Breast epithelium (tissue), 4 donors: ENCODE measurements at regions not wholly inside any gene's neighbourhood (a gene's known extent, or its start where the extent isn't known, plus 50 kb on each side); places are given as distances from the start of the nearest gene placed in this dataset.

ENCODE experiments used
- DNase-seq, 2 donors: peaks; one replicate each; pipeline ENCODE4 v3.0.0-alpha.2; 2019; ENCODE audit warnings: low spot score in 2 of 2
- H3K27ac ChIP-seq, 2 donors: fragments of 200-600 bp; sonication (generic) in 1 of 2; one replicate each; pipeline ENCODE4 v1.5.1; 2016 to 2019; ENCODE audit warnings: mild to moderate bottlenecking in 1 of 2
- H3K27me3 ChIP-seq, 2 donors: fragments of 200-600 bp; sonication (generic) in 1 of 2; one replicate each; pipeline versions ENCODE4 v1.5.1 to v1.6.0; 2017 to 2019; ENCODE audit warnings: control low read depth in 1 of 2, mild to moderate bottlenecking in 1 of 2
- H3K36me3 ChIP-seq: fragments of 200-600 bp; one replicate; pipeline ENCODE4 v1.5.1; 2019
- H3K4me1 ChIP-seq, 2 donors: fragments of 200-600 bp; sonication (generic); one replicate each; pipeline ENCODE4 v1.5.1; 2016 to 2019; ENCODE audit warnings: control low read depth in 1 of 2
- H3K4me3 ChIP-seq, 3 donors: fragments of 200-600 bp; sonication (generic); 1 replicate in 2 of 3; 2 replicates in 1 of 3; pipeline ENCODE4 v1.5.1; 2016 to 2019; ENCODE audit warnings: mild to moderate bottlenecking in 3 of 3, moderate library complexity in 2 of 3
- H3K9me3 ChIP-seq, 2 donors: fragments of 200-600 bp; sonication (generic) in 1 of 2; one replicate each; pipeline ENCODE4 v1.5.1; 2016 to 2019; ENCODE audit warnings: control low read depth in 1 of 2
- CTCF ChIP-seq, 3 donors: fragments of 450-650 bp; IDR thresholded peaks; one replicate each; pipeline ENCODE4 v1.5.1; 2016 to 2017; ENCODE audit warnings: antibody characterized with exemption in 3 of 3, mild to moderate bottlenecking in 3 of 3, moderate library complexity in 3 of 3
- POLR2A ChIP-seq: fragments of 450-650 bp; IDR thresholded peaks from one replicate; pipeline ENCODE4 v1.6.1; 2016; ENCODE audit warnings: antibody characterized with exemption, mild to moderate bottlenecking, moderate library complexity
- POLR2AphosphoS5 ChIP-seq, 3 donors: sonication (generic); formaldehyde crosslinking; IDR thresholded peaks; one replicate each; pipeline ENCODE4 v1.6.1; 2017; ENCODE audit warnings: antibody characterized with exemption in 3 of 3
- intact Hi-C: fragments of 100-400 bp; cut with DNase I; formaldehyde crosslinking; loops from one replicate; pipeline ENCODE4 v1.15.1; 2023; ENCODE audit warnings: low total_unique reads

- TF ChIP-seq CTCF (IDR thresholded peaks at IDR 0.05), result no peak
- TF ChIP-seq POLR2A, result no peak
- no peak for TF ChIP-seq POLR2AphosphoS5 (IDR thresholded peaks at IDR 0.05)
- intact Hi-C loops, result no loop called here
These were observed 68.1 kb upstream of the SLC45A1 start for GRCh38 chr1:8249838-8250237.

GRCh38 chr1:8247811-8248436 lies 70.0 kb upstream of the SLC45A1 start:
- Histone ChIP-seq H3K27ac (no peak overlapping the region), H3K27me3 (no peaks in the 10 kb centered on the region), H3K36me3 (no peaks in the 10 kb centered on the region), H3K4me3 (no peak overlapping the region), H3K9me3 (no peaks in the 10 kb centered on the region), H3K4me1 (no peaks in the 10 kb centered on the region)
- intact Hi-C loops, result no loop called here
- DNase-seq, result no peak
- no peak for TF ChIP-seq POLR2AphosphoS5 (IDR thresholded peaks at IDR 0.05)

More at GRCh38 chr1:8249838-8250237, 68.1 kb upstream of the SLC45A1 start:
- no peak for DNase-seq
- no peaks in the 10 kb centered on the region for H3K4me1 ChIP-seq
- H3K36me3 ChIP-seq, result no peaks in the 10 kb centered on the region
- H3K4me3 ChIP-seq, result no peak overlapping the region
- H3K27ac ChIP-seq, result no peak overlapping the region
- H3K27me3 ChIP-seq, result no peaks in the 10 kb centered on the region
- no peaks in the 10 kb centered on the region for H3K9me3 ChIP-seq

- intact Hi-C loops, result no loop called here
- no peak overlapping the region for H3K4me3 ChIP-seq
- no peak for TF ChIP-seq POLR2A
- no peak for TF ChIP-seq POLR2AphosphoS5 (IDR thresholded peaks at IDR 0.05)
- no peak for TF ChIP-seq CTCF (IDR thresholded peaks at IDR 0.05)
- no peaks in the 10 kb centered on the region for H3K4me1 ChIP-seq
- H3K36me3 ChIP-seq, result no peaks in the 10 kb centered on the region
- H3K27me3 ChIP-seq, result no peaks in the 10 kb centered on the region
- no peaks in the 10 kb centered on the region for H3K9me3 ChIP-seq
- no peak overlapping the region for H3K27ac ChIP-seq
- DNase-seq, result no peak
These were observed 73.6 kb upstream of the SLC45A1 start for GRCh38 chr1:8244304-8244703.

GRCh38 chr1:8242498-8242897 lies 75.4 kb upstream of the SLC45A1 start:
- no peaks in the 10 kb centered on the region for H3K9me3 ChIP-seq
- H3K4me1 ChIP-seq, result peaks cover 0 to 3% of the 10 kb centered on the region in 2 donors
- no peak overlapping the region for H3K27ac ChIP-seq
- TF ChIP-seq CTCF (IDR thresholded peaks at IDR 0.05) (no peak), POLR2AphosphoS5 (IDR thresholded peaks at IDR 0.05) (no peak), POLR2A (no peak)
- H3K27me3 ChIP-seq, result no peaks in the 10 kb centered on the region
- H3K4me3 ChIP-seq, result no peak overlapping the region
- DNase-seq, result no peak
- H3K36me3 ChIP-seq, result no peaks in the 10 kb centered on the region
- intact Hi-C loops, result no loop called here

GRCh38 chr1:8241417-8242014 lies 76.4 kb upstream of the SLC45A1 start:
- Histone ChIP-seq H3K4me3 (no peak overlapping the region), H3K27me3 (no peaks in the 10 kb centered on the region), H3K4me1 (peaks cover 0 to 3% of the 10 kb centered on the region in 2 donors), H3K27ac (peak overlapping the region in 1 of 2 donors; percentile 48), H3K9me3 (no peaks in the 10 kb centered on the region), H3K36me3 (no peaks in the 10 kb centered on the region)
- TF ChIP-seq POLR2A, result no peak
- no peak for TF ChIP-seq POLR2AphosphoS5 (IDR thresholded peaks at IDR 0.05)
- DNase-seq, result no peak
- intact Hi-C loops, result no loop called here

- Histone ChIP-seq H3K9me3 (no peaks in the 10 kb centered on the region), H3K4me3 (no peak overlapping the region), H3K36me3 (no peaks in the 10 kb centered on the region), H3K4me1 (peaks cover 0 to 3% of the 10 kb centered on the region in 2 donors), H3K27ac (peak overlapping the region; percentile 72 to 83), H3K27me3 (no peaks in the 10 kb centered on the region)
- TF ChIP-seq CTCF (IDR thresholded peaks at IDR 0.05) (no peak), POLR2A (no peak)
- no peak for DNase-seq
- intact Hi-C loops, result loop anchor here (10.0 kb wide), 1 partner anchor 1405 kb away; no protein-coding TSS in a partner anchor
These were observed 78.4 kb upstream of the SLC45A1 start for GRCh38 chr1:8239306-8240023.
